Ectodermal cell (in vitro differentiated cells): ENCODE measurements at regions not wholly inside any gene's neighbourhood (a gene's known extent, or its start where the extent isn't known, plus 50 kb on each side); places are given as distances from the start of the nearest gene placed in this dataset.
"Not testable (repeated sequence)": the region's sequence is repeated elsewhere in the genome, so short reads cannot be mapped to it uniquely, and the experiment has no call there.

Source experiments
- H3K27ac ChIP-seq: 2 replicates; pipeline ENCODE4 v1.7.0; 2013; ENCODE audit warnings: mild to moderate bottlenecking, low read depth, low read length; ENCODE audit not compliant: insufficient read depth, poor library complexity, severe bottlenecking
- H3K27me3 ChIP-seq: 2 replicates; pipeline ENCODE4 v1.7.0; 2013; ENCODE audit warnings: mild to moderate bottlenecking, low read length; ENCODE audit not compliant: insufficient read depth, control insufficient read depth, poor library complexity, severe bottlenecking
- H3K36me3 ChIP-seq: one replicate; pipeline ENCODE4 v1.7.0; 2013; ENCODE audit warnings: low read length; ENCODE audit not compliant: control insufficient read depth, insufficient read depth
- H3K4me1 ChIP-seq: one replicate; pipeline ENCODE4 v1.7.0; 2013; ENCODE audit warnings: low read length; ENCODE audit not compliant: control insufficient read depth, insufficient read depth
- H3K4me3 ChIP-seq: 2 replicates; pipeline ENCODE4 v1.7.0; 2013; ENCODE audit warnings: low read depth, low read length, control low read depth; ENCODE audit not compliant: insufficient read depth
- H3K9me3 ChIP-seq: 2 replicates; pipeline ENCODE4 v1.7.0; 2013; ENCODE audit warnings: mild to moderate bottlenecking, low read length, moderate library complexity; ENCODE audit not compliant: control insufficient read depth
- WGBS, 2 experiments: methylation state at CpG; one replicate each; pipeline ENCODE4 v1.1.7; 2013; ENCODE audit warnings: missing lambda C conversion rate in 2 of 2; 5-methylcytosine and 5-hydroxymethylcytosine counted together

DNA sequence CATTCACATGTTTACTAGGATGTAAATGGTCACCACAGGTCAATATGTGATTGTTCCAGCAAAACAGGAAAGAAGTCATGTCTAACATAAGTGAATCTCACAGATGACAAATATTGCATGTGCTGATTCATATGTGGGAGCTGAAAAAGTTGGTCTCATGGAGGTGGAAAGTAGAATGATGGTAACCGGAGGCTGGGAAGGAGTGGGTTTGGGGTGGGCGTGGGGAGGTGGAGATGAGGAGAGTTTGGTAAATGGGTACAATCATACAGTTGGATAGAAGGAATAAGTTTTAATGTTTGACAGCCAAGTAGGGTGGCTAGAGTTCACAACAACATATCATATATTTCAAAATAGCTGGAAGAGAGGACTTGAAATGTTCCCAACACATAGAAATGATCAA lies 83.8 kb upstream of the RANBP3L start:
- Histone ChIP-seq H3K4me3 (no peak overlapping the region), H3K27ac (no peak overlapping the region), H3K9me3 (no peaks in the 10 kb centered on the region), H3K4me1 (no peaks in the 10 kb centered on the region), H3K27me3 (no peaks in the 10 kb centered on the region), H3K36me3 (no peaks in the 10 kb centered on the region)
- WGBS, 2 experiments, result 91 to 96% methylated on average over 2 of the region's 2 CpGs

DNA sequence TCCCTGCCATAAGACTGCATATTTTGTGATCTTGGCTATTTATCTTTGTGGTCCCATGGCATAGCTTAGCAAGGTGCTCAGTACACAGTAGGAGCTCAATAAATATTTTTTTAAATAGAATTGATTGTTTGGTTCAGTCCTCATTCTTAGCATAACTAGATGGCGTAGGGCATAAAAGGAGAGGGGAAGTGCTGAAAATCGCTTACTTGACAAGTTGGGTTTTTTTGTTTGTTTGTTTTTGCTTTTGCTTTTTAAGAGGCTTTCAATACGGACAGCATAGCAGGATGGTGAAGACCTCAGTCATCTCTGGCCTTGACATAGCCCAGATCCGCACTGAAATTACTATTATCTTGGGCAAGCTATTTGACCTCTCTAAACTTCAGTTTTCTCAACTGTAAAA lies 86.6 kb upstream of the RANBP3L start:
- WGBS, 2 experiments, result 91 to 93% methylated on average over 4 of the region's 4 CpGs

GRCh38 chr5:36389245-36389644 lies 87.5 kb upstream of the RANBP3L start:
- Histone ChIP-seq H3K4me1 (no peaks in the 10 kb centered on the region), H3K4me3 (no peak overlapping the region), H3K36me3 (no peaks in the 10 kb centered on the region), H3K9me3 (no peaks in the 10 kb centered on the region), H3K27ac (no peak overlapping the region), H3K27me3 (no peaks in the 10 kb centered on the region)
- WGBS, 2 experiments, result 84 to 90% methylated on average over 4 of the region's 4 CpGs

More for the DNA sequence above, 86.6 kb upstream of the RANBP3L start:
- no peaks in the 10 kb centered on the region for H3K27me3 ChIP-seq
- no peak overlapping the region for H3K27ac ChIP-seq
- no peak overlapping the region for H3K4me3 ChIP-seq
- H3K36me3 ChIP-seq, result no peaks in the 10 kb centered on the region
- H3K9me3 ChIP-seq, result no peaks in the 10 kb centered on the region
- no peaks in the 10 kb centered on the region for H3K4me1 ChIP-seq

DNA sequence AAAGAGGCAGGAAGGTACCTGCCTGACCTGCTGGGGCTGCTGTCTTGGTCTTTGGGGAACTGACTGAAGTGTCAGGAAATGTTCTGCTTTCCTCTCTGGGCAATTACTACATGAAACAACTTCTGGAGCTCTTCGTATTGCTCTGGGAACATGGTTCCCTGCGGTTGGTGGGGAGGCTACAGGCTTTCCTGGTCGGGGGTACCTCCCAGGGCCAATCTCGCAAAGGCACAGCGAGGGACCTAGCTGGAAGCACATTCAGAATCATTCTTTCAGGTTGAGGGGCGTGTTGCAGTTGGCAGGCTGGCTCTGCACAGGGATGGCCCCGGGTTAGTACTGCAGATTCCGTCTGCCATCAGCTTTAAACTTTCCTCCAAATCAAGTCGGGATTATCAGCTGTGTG lies 88.9 kb upstream of the RANBP3L start:
- WGBS, 2 experiments, result 80 to 87% methylated on average over 9 of the region's 9 CpGs
- H3K4me1 ChIP-seq, result no peaks in the 10 kb centered on the region
- H3K27ac ChIP-seq, result no peak overlapping the region
- H3K27me3 ChIP-seq, result no peaks in the 10 kb centered on the region
- H3K9me3 ChIP-seq, result no peaks in the 10 kb centered on the region
- H3K4me3 ChIP-seq, result no peak overlapping the region
- H3K36me3 ChIP-seq, result no peaks in the 10 kb centered on the region

DNA sequence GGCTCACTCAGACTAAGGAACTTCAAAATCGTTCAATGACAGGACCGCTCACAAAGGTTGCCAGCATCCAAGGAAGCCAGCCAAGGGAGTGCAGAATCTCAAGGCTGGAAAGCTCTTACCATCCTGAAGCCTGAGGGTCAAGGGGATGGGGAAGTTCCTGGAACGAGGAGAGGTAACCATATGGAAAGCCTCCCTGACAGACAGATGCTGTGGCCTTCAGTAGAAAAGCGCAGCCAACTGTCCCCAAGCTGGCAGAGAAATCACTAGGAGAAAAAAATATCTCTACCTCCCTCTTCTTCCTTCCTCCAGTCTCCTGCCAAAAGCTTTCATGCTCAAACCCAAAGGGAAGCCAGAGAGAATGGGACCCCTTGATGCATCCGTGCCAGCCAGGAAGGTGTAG lies 90.5 kb upstream of the RANBP3L start:
- H3K27ac ChIP-seq, result no peak overlapping the region
- no peaks in the 10 kb centered on the region for H3K9me3 ChIP-seq
- H3K36me3 ChIP-seq, result no peaks in the 10 kb centered on the region
- H3K4me3 ChIP-seq, result no peak overlapping the region
- WGBS, 2 experiments, result 95 to 96% methylated on average over 5 of the region's 5 CpGs
- no peaks in the 10 kb centered on the region for H3K27me3 ChIP-seq
- H3K4me1 ChIP-seq, result no peaks in the 10 kb centered on the region

DNA sequence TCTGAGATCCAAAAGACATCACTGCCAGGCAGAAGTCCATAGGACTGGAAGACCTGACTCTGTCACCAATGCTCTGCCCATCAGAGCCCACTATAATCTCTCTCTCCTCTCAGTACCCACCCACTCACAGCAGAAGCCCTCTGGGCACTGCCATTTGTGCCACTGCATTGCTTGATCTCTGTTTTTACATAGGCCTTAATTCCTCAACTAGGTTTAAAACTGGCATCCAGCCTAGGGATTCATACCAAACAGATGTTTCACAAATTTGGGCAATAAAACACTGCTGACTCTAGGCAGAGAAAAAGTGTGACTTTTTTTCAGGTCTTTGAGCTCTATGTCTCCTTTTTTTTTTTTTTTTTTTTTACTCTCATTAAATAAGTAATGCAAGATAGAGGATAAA lies 91.1 kb upstream of the RANBP3L start:
- Histone ChIP-seq H3K27me3 (no peaks in the 10 kb centered on the region), H3K9me3 (no peaks in the 10 kb centered on the region), H3K27ac (no peak overlapping the region), H3K4me3 (no peak overlapping the region), H3K36me3 (no peaks in the 10 kb centered on the region), H3K4me1 (no peaks in the 10 kb centered on the region)

DNA sequence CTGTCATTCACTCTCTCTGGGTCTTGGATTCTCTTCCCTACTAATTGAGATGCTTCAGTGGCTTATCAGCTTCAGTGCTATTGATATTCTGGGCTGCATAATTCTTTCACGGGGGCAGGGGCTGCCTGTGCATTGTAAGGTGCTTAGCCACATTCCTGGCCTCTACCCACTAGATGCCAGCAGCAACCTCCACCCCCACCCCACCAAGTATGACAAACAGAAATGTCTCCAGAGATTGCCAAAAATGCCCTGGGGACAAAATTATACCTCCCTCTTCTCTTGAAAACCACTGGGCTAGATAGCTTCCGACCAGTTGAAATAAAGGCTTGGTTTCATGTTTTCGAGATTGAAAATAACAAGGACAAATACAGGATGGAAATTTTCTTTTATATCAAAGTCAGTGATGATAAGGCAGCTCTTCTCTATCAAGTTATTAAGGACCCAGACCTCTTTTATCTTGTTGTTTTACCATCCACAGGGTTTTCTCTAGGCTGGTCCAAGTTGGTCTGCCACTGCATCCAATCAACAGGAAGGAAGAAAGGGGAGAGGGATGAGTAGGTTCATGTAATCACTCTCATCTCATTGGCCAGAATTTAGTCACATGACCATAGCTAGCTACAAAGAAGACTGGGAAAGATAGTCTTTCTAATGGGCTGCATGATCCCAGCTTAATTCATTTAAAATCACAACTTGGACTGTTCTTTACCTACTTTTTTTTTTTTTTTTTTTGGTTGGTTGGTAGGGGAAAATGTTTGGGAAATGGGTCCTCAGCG lies 92.1 kb upstream of the RANBP3L start:
- 83 to 92% methylated on average over 3 of the region's 4 CpGs for WGBS, 2 experiments
- Histone ChIP-seq H3K27ac (no peak overlapping the region), H3K27me3 (no peaks in the 10 kb centered on the region), H3K4me1 (no peaks in the 10 kb centered on the region), H3K4me3 (no peak overlapping the region), H3K36me3 (no peaks in the 10 kb centered on the region), H3K9me3 (no peaks in the 10 kb centered on the region)

- Histone ChIP-seq H3K4me1 (no peaks in the 10 kb centered on the region), H3K27me3 (no peaks in the 10 kb centered on the region), H3K36me3 (no peaks in the 10 kb centered on the region), H3K27ac (no peak overlapping the region), H3K4me3 (no peak overlapping the region), H3K9me3 (no peaks in the 10 kb centered on the region)
- WGBS, 2 experiments, result 97 to 100% methylated on average over 3 to 4 of the region's 4 CpGs
These were observed 93.6 kb upstream of the RANBP3L start for GRCh38 chr5:36395260-36395659.

DNA sequence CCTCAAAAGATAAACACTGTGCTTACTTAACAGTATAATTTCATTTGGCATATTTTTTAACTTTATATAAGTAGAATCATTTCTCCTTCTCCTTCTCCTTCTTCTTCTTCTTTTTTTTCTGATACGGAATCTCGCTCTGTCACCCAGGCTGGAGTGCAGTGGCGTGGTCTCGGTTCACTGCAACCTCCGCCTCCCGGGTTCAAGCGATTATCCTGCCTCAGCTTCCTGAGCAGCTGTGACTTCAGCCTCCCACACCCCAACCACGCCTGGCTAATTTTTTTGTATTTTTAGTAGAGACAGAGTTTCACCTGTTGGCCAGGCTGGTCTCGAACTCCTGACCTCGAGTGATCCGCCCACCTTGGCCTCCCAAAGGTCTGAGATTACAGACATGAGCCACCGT lies 94.2 kb upstream of the RANBP3L start:
- 79 to 95% methylated on average over 12 of the region's 12 CpGs for WGBS, 2 experiments
- not testable (repeated sequence) for H3K4me3 ChIP-seq, H3K4me1 ChIP-seq, H3K36me3 ChIP-seq, H3K27me3 ChIP-seq, H3K27ac ChIP-seq, H3K9me3 ChIP-seq

DNA sequence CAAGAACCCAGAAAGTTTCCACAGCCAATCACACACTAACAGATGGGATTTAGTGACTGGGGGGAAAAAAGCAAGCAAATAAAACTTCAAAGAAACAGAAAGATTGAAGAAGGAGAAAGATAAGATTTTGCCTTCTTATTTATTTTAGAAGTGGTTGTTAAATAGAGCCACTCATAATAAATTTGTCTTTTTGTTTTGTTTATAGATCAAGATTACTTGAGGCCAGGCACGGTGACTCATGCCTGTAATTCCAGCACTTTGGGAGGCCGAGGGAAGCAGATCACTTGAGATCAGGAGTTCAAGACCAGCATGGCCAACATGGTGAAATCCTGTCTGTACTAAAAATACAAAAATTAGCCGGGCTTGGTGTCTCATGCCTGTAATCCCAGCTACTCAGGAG lies 94.9 kb upstream of the RANBP3L start:
- no peaks in the 10 kb centered on the region for H3K27me3 ChIP-seq
- no peak overlapping the region for H3K27ac ChIP-seq
- H3K36me3 ChIP-seq, result no peaks in the 10 kb centered on the region
- WGBS, 2 experiments, result 86 to 88% methylated on average over 3 of the region's 3 CpGs
- H3K4me3 ChIP-seq, result no peak overlapping the region
- H3K9me3 ChIP-seq, result no peaks in the 10 kb centered on the region
- H3K4me1 ChIP-seq, result no peaks in the 10 kb centered on the region
